H1 (cell line): ENCODE measurements at regions not wholly inside any gene's neighbourhood (a gene's known extent, or its start where the extent isn't known, plus 50 kb on each side); places are given as distances from the start of the nearest gene placed in this dataset.

Source experiments
- CTCF ChIA-PET: fragments of 300-600 bp; sonication (Branson Sonifier 250); formaldehyde crosslinking; loops from one replicate; lab custom pipeline; 2021; ENCODE audit not compliant: partially characterized antibody; lab: Charles Lee
- POLR2A ChIA-PET: fragments of 300-600 bp; sonication (Branson Sonifier 250); formaldehyde crosslinking; loops from one replicate; lab custom pipeline; 2021; ENCODE audit warnings: inconsistent platforms; ENCODE audit not compliant: partially characterized antibody; lab: Charles Lee
- DNase-seq, 2 experiments: peaks; one replicate each; pipeline versions ENCODE4 v3.0.0 to v3.0.0-alpha.2; 2010 to 2022; ENCODE audit warnings: low spot score in 2 of 2, low read depth in 1 of 2, mixed read lengths in 1 of 2
- FAIRE-seq: peaks from 2 replicates; lab custom pipeline; 2011; peaks lifted over from hg19 to GRCh38; lab: Jason Lieb, UNC
- H2AFZ ChIP-seq: 2 replicates; pipeline ENCODE4 v1.8.1; 2012; ENCODE audit warnings: low read length, inconsistent platforms
- H2AK5ac ChIP-seq: 2 replicates; pipeline ENCODE4 v1.6.1; 2013; ENCODE audit warnings: low read depth, low read length
- H2BK120ac ChIP-seq: replicated peaks from 2 replicates; pipeline ENCODE3; 2013; ENCODE audit warnings: low read depth, low read length, inconsistent platforms
- H2BK12ac ChIP-seq: 2 replicates; pipeline ENCODE4 v1.6.1; 2013; ENCODE audit warnings: low read depth, low read length
- H2BK15ac ChIP-seq: 2 replicates; pipeline ENCODE4 v1.6.1; 2013; ENCODE audit warnings: low read length
- H2BK20ac ChIP-seq: 2 replicates; pipeline ENCODE4 v1.6.1; 2013; ENCODE audit warnings: low read length
- H2BK5ac ChIP-seq: 2 replicates; pipeline ENCODE4 v1.6.1; 2013; ENCODE audit warnings: low read depth, low read length
- H3K14ac ChIP-seq: 2 replicates; pipeline ENCODE4 v1.6.1; 2013; ENCODE audit warnings: inconsistent platforms; ENCODE audit not compliant: insufficient read length
- H3K18ac ChIP-seq: 2 replicates; pipeline ENCODE4 v1.6.1; 2013; ENCODE audit warnings: low read length; ENCODE audit errors: extremely low read depth
- H3K23ac ChIP-seq: 2 replicates; pipeline ENCODE4 v1.6.1; 2013; ENCODE audit warnings: inconsistent platforms; ENCODE audit not compliant: insufficient read length
- H3K23me2 ChIP-seq: 2 replicates; pipeline ENCODE4 v1.6.1; 2013; ENCODE audit warnings: low read depth, low read length
- H3K27ac ChIP-seq: 2 replicates; pipeline ENCODE4 v1.6.1; 2011; ENCODE audit warnings: low read depth, low read length, inconsistent platforms
- H3K27me3 ChIP-seq, 4 experiments: replicated peaks in 1 of 4; 1 replicate in 1 of 4; 2 replicates in 3 of 4; pipeline versions ENCODE4 v1.6.1 to v1.8.1; 2011 to 2013; ENCODE audit warnings: low read length in 3 of 4, mild to moderate bottlenecking in 3 of 4, inconsistent platforms in 2 of 4, mixed read lengths in 2 of 4, moderate library complexity in 1 of 4; ENCODE audit not compliant: control insufficient read depth in 3 of 4, insufficient read depth in 3 of 4; ENCODE audit errors: extremely low read depth in 1 of 4
- H3K36me3 ChIP-seq, 4 experiments: 2 replicates each; pipeline versions ENCODE4 v1.6.1 to v1.8.1; 2011 to 2013; ENCODE audit warnings: mild to moderate bottlenecking in 4 of 4, low read length in 3 of 4, moderate library complexity in 2 of 4, control low read depth in 1 of 4, inconsistent platforms in 1 of 4; ENCODE audit not compliant: insufficient read depth in 4 of 4, control insufficient read depth in 2 of 4
- H3K4ac ChIP-seq: replicated peaks from 2 replicates; pipeline ENCODE3; 2013; ENCODE audit warnings: low read length, low read depth, mixed read lengths, inconsistent platforms; ENCODE audit not compliant: insufficient read length
- H3K4me1 ChIP-seq, 4 experiments: replicated peaks in 1 of 4; 1 replicate in 1 of 4; 2 replicates in 3 of 4; pipeline versions ENCODE4 v1.6.1 to v1.8.1; 2011 to 2013; ENCODE audit warnings: low read length in 3 of 4, inconsistent platforms in 2 of 4, mixed read lengths in 1 of 4; ENCODE audit not compliant: insufficient read depth in 4 of 4, control insufficient read depth in 3 of 4
- H3K4me2 ChIP-seq, 2 experiments: 2 replicates each; pipeline versions ENCODE4 v1.6.1 to v1.8.1; 2011 to 2013; ENCODE audit warnings: low read depth in 2 of 2, low read length in 2 of 2, control low read depth in 1 of 2, inconsistent platforms in 1 of 2, mild to moderate bottlenecking in 1 of 2; ENCODE audit not compliant: insufficient read depth in 1 of 2
- H3K4me3 ChIP-seq, 4 experiments: fragments of 200-600, 300-600 bp in 1 of 4; sonication (generic), shearing (Covaris generic), sonication (Bioruptor Twin) in 1 of 4; 2 replicates each; pipeline versions ENCODE4 v1.5.1 to v1.8.1; 2011 to 2016; ENCODE audit warnings: low read length in 4 of 4, low read depth in 3 of 4, control low read depth in 2 of 4, inconsistent platforms in 2 of 4, mild to moderate bottlenecking in 2 of 4, mixed read lengths in 1 of 4, moderate library complexity in 1 of 4; ENCODE audit not compliant: insufficient read depth in 2 of 4; ENCODE audit errors: extremely low read depth in 1 of 4
- H3K56ac ChIP-seq: replicated peaks from 2 replicates; pipeline ENCODE3; 2013; ENCODE audit warnings: low read depth, mild to moderate bottlenecking, mixed read lengths, low read length, inconsistent platforms; ENCODE audit not compliant: insufficient read length
- H3K79me1 ChIP-seq: 2 replicates; pipeline ENCODE4 v1.6.1; 2013; ENCODE audit warnings: low read depth, low read length, control low read depth
- H3K79me2 ChIP-seq, 2 experiments: 2 replicates each; pipeline versions ENCODE4 v1.6.1 to v1.8.1; 2012 to 2013; ENCODE audit warnings: low read length in 2 of 2, mild to moderate bottlenecking in 2 of 2, inconsistent platforms in 1 of 2; ENCODE audit not compliant: insufficient read depth in 2 of 2, control insufficient read depth in 1 of 2
- H3K9ac ChIP-seq, 4 experiments: replicated peaks in 1 of 4; 1 replicate in 1 of 4; 2 replicates in 3 of 4; pipeline versions ENCODE4 v1.6.1 to v1.8.1; 2011 to 2013; ENCODE audit warnings: low read depth in 3 of 4, low read length in 3 of 4, control low read depth in 2 of 4, mild to moderate bottlenecking in 2 of 4, moderate library complexity in 2 of 4, inconsistent platforms in 1 of 4; ENCODE audit errors: extremely low read depth in 1 of 4
- H3K9me3 ChIP-seq, 2 experiments: 2 replicates each; pipeline versions ENCODE4 v1.6.1 to v1.8.1; 2012 to 2013; ENCODE audit warnings: mild to moderate bottlenecking in 2 of 2, moderate library complexity in 2 of 2, control low read depth in 1 of 2, inconsistent platforms in 1 of 2, low read depth in 1 of 2, low read length in 1 of 2, mixed read lengths in 1 of 2; ENCODE audit not compliant: insufficient read depth in 2 of 2
- H4K20me1 ChIP-seq, 2 experiments: replicated peaks in 1 of 2; 2 replicates each; pipeline versions ENCODE3 to v1.8.1; 2011 to 2013; ENCODE audit warnings: inconsistent platforms in 2 of 2, low read length in 2 of 2, mild to moderate bottlenecking in 1 of 2; ENCODE audit not compliant: insufficient read depth in 2 of 2, control insufficient read depth in 1 of 2
- H4K5ac ChIP-seq: 2 replicates; pipeline ENCODE4 v1.6.1; 2013; ENCODE audit warnings: low read length, low read depth, mixed read lengths, inconsistent platforms; ENCODE audit not compliant: insufficient read length
- H4K8ac ChIP-seq: 2 replicates; pipeline ENCODE4 v1.8.0; 2013; ENCODE audit warnings: mild to moderate bottlenecking, moderate library complexity, low read length, inconsistent platforms; ENCODE audit not compliant: insufficient read depth; ENCODE audit errors: extremely low read depth
- H4K91ac ChIP-seq: replicated peaks from 2 replicates; pipeline ENCODE3; 2013; ENCODE audit warnings: low read length, mixed read lengths, inconsistent platforms; ENCODE audit not compliant: insufficient read length
- BCL11A ChIP-seq, 2 experiments: IDR thresholded peaks; one replicate each; pipeline ENCODE4 v1.6.1; 2011; ENCODE audit warnings: low read depth in 2 of 2, low read length in 2 of 2, mild to moderate bottlenecking in 2 of 2
- EGR1 ChIP-seq: IDR thresholded peaks from 2 replicates; pipeline ENCODE4 v1.6.1; 2011; ENCODE audit warnings: low read depth, low read length, borderline replicate concordance
- KDM5A ChIP-seq: fragments of 200-600 bp; IDR thresholded peaks from 2 replicates; pipeline ENCODE4 v1.7.1; 2012; ENCODE audit warnings: mild to moderate bottlenecking, low read length, inconsistent platforms, mixed read lengths
- POU5F1 ChIP-seq: IDR thresholded peaks from 2 replicates; pipeline ENCODE4 v1.6.1; 2011; ENCODE audit warnings: low read depth, mild to moderate bottlenecking, low read length, moderate library complexity
- SP4 ChIP-seq: IDR thresholded peaks from 2 replicates; pipeline ENCODE4 v1.6.1; 2012; ENCODE audit warnings: low read length, inconsistent platforms
- TAF1 ChIP-seq: IDR thresholded peaks from 2 replicates; pipeline ENCODE4 v1.6.1; 2011; ENCODE audit warnings: mild to moderate bottlenecking, low read depth, low read length
- TCF12 ChIP-seq: IDR thresholded peaks from 2 replicates; pipeline ENCODE4 v1.6.1; 2011; ENCODE audit warnings: low read depth, mild to moderate bottlenecking, low read length
- WGBS, 2 experiments: shearing (Covaris generic) in 1 of 2; methylation state at CpG; one replicate each; pipeline versions ENCODE4 v1.1.6 to v1.1.7; 2013 to 2015; ENCODE audit warnings: low lambda C conversion rate in 2 of 2, mixed read lengths in 2 of 2, inconsistent platforms in 1 of 2, low coverage in 1 of 2, missing lambda C conversion rate in 1 of 2; ENCODE audit not compliant: insufficient replicate concordance in 2 of 2, insufficient coverage in 1 of 2, insufficient read length in 1 of 2; ENCODE audit errors: extremely low coverage in 1 of 2, missing lambda C conversion rate in 1 of 2; 5-methylcytosine and 5-hydroxymethylcytosine counted together

DNA sequence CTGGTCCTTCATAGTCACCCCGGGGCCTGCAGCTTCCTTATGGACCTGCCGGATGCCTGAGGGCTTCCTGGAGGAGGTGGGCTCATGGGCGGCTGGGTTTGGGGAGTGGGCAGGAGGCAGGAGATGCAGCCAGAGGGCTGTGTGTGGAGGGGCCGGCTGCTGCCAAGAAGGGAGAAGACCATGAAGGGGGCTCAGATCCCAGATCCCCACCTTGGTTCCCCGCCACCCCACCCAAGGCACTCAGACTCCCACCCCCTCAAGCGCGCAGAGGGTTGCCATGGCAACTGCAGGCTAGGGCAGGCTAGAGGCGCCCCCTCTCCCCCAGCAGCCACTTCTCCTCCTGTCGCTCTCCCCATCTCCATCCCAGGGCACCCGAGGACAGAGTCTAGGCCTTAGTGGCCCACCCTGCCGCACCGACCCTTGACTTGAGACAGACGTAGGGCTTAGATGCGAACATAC lies 104.5 kb downstream of the CRLF3 start:
- H4K20me1 ChIP-seq, result peaks cover 19 to 22% of the 10 kb centered on the region in 2 experiments
- no peak overlapping the region for H2BK20ac ChIP-seq
- CTCF ChIA-PET, result interaction anchor here (1.3 to 1.4 kb wide), 2 partner anchors 8 to 113 kb away, joined by 3 to 6 read pairs; no protein-coding TSS in a partner anchor
- no peak overlapping the region for H2AK5ac ChIP-seq
- H3K4ac ChIP-seq, result no peak overlapping the region
- no peak overlapping the region for H3K18ac ChIP-seq
- FAIRE-seq (no peak), DNase-seq (peak in 1 of 2 experiments; percentile 34)
- peaks cover 38 to 92% of the 10 kb centered on the region in 2 experiments for H3K79me2 ChIP-seq
- H3K4me2 ChIP-seq, result no peak overlapping the region
- no peaks in the 10 kb centered on the region for H3K9me3 ChIP-seq
- H4K8ac ChIP-seq, result no peak overlapping the region; the same call in 1 of the 2 replicates
- H3K27ac ChIP-seq, result no peak overlapping the region; the same call in 1 of the 2 replicates
- no peaks in the 10 kb centered on the region for H3K27me3 ChIP-seq
- no peak overlapping the region for H4K91ac ChIP-seq
- H2AFZ ChIP-seq, result no peak overlapping the region
- no peaks in the 10 kb centered on the region for H3K23me2 ChIP-seq
- no peak overlapping the region for H2BK5ac ChIP-seq
- H2BK12ac ChIP-seq, result no peak overlapping the region
- H3K56ac ChIP-seq, result no peak overlapping the region
- no peak overlapping the region for H2BK15ac ChIP-seq
- WGBS, 2 experiments, result 83% methylated on average over 10 of the region's 14 CpGs; no CpG with 5 or more reads in 1 of the 2 experiments
- H3K23ac ChIP-seq, result no peak overlapping the region
- POLR2A ChIA-PET, result interaction anchor here (0.9 kb wide), 1 partner anchor 8 kb away, joined by 4 read pairs; no protein-coding TSS in a partner anchor
- TF ChIP-seq TAF1, result no peak
- TF ChIP-seq BCL11A (IDR thresholded peaks at IDR 0.05; ENCODE audit: low read depth in 2 of 2, low read length in 2 of 2), result no peak
- TF ChIP-seq TCF12, result no peak
- TF ChIP-seq SP4, result no peak
- TF ChIP-seq KDM5A, result no peak
- TF ChIP-seq EGR1, result no peak
- no peak for TF ChIP-seq POU5F1
- no peak overlapping the region for H3K14ac ChIP-seq
- H3K79me1 ChIP-seq, result peaks cover 17% of the 10 kb centered on the region; the same call in 1 of the 2 replicates
- peaks cover 0 to 7% (median 0%) of the 10 kb centered on the region in 4 experiments; a peak in 4 of 7 replicates for H3K4me1 ChIP-seq
- H2BK120ac ChIP-seq, result no peak overlapping the region
- H3K4me3 ChIP-seq, result no peak overlapping the region
- 0 out of 8 replicates have a peak, but pooled peaks cover 0 to 6% (median 0%) of the 10 kb centered on the region in 4 experiments for H3K36me3 ChIP-seq
- no peak overlapping the region for H4K5ac ChIP-seq
- H3K9ac ChIP-seq, result no peak overlapping the region
